ACC112 (cell line): ENCODE measurements at regions not wholly inside any gene's neighbourhood (a gene's known extent, or its start where the extent isn't known, plus 50 kb on each side); places are given as distances from the start of the nearest gene placed in this dataset.
"Not testable (repeated sequence)": the region's sequence is repeated elsewhere in the genome, so short reads cannot be mapped to it uniquely, and the experiment has no call there.

Experiments used
- H2AFZ ChIP-seq: fragments of 200-600 bp; sonication (generic); one replicate; pipeline ENCODE4 v1.6.0; 2017; ENCODE audit warnings: antibody characterized with exemption, low read length; ENCODE audit not compliant: unreplicated experiment
- H3K27ac ChIP-seq: fragments of 200-600 bp; sonication (generic); 2 replicates; pipeline ENCODE4 v1.5.1; 2014; ENCODE audit warnings: low read depth, mild to moderate bottlenecking, antibody characterized with exemption, low read length, moderate library complexity
- H3K27me3 ChIP-seq: fragments of 200-600 bp; sonication (generic); 2 replicates; pipeline ENCODE4 v1.6.1; 2014; ENCODE audit warnings: mild to moderate bottlenecking, antibody characterized with exemption, low read length, moderate library complexity, mixed read lengths; ENCODE audit not compliant: insufficient read depth
- H3K36me3 ChIP-seq: fragments of 200-600 bp; sonication (generic); 2 replicates; pipeline ENCODE4 v1.6.1; 2016; ENCODE audit warnings: mild to moderate bottlenecking, antibody characterized with exemption, low read length, moderate library complexity, mixed read lengths; ENCODE audit not compliant: insufficient read depth
- H3K4me1 ChIP-seq: fragments of 200-600 bp; sonication (generic); one replicate; pipeline ENCODE4 v1.6.1; 2016; ENCODE audit warnings: low read length, mixed read lengths; ENCODE audit not compliant: insufficient read depth, unreplicated experiment, control insufficient read depth
- H3K4me3 ChIP-seq: fragments of 200-600 bp; sonication (generic); 2 replicates; pipeline ENCODE4 v1.5.1; 2014; ENCODE audit warnings: mild to moderate bottlenecking, low read depth, low read length
- H3K79me2 ChIP-seq: fragments of 200-600 bp; sonication (generic); one replicate; pipeline ENCODE4 v1.6.0; 2016; ENCODE audit warnings: low read length; ENCODE audit not compliant: control insufficient read depth, unreplicated experiment, insufficient read depth

- Histone ChIP-seq H2AFZ (no peak overlapping the region), H3K27me3 (no peaks in the 10 kb centered on the region), H3K27ac (no peak overlapping the region), H3K79me2 (no peaks in the 10 kb centered on the region), H3K4me3 (no peak overlapping the region), H3K4me1 (no peaks in the 10 kb centered on the region), H3K36me3 (no peaks in the 10 kb centered on the region)
These were observed 213.4 kb downstream of the IL15 start for GRCh38 chr4:141849778-141850177.

DNA sequence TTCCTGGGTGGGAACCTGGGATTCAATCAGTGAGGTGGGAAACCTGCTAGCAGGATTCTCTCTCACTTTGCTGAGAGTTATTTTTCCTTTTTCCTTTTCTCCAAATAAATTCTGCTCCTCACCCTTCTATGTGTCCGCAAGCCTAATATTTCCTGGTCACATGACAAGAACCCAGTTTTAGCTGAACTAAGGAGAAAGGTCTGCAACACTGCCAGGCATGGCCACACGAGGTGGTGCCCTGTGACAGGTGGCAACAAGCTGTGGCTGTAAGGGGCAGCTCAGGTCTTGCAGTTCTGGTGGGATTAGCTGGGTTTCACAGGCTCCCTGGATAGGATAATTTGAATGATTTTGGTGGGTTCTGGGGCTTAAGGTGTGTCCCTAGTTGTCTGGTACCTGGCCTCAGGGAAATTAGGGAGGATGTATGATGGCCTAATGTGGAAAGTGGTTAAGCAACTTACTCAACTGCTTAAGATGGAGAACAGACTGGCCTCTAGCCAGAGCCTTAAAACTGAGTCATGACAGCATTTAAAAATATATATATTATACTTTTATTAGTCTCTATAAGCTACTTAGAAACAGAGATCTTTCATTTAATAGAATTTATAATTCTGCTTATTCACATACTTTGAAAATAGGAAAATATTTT lies 215.0 kb downstream of the IL15 start:
- H3K4me3 ChIP-seq: no peak overlapping the region
- H2AFZ ChIP-seq: no peak overlapping the region
- no peaks in the 10 kb centered on the region for H3K36me3 ChIP-seq
- H3K4me1 ChIP-seq: no peaks in the 10 kb centered on the region
- no peaks in the 10 kb centered on the region for H3K79me2 ChIP-seq
- no peak overlapping the region for H3K27ac ChIP-seq
- no peaks in the 10 kb centered on the region for H3K27me3 ChIP-seq

- Histone ChIP-seq H3K27ac (no peak overlapping the region), H3K4me3 (no peak overlapping the region), H3K4me1 (no peaks in the 10 kb centered on the region), H2AFZ (no peak overlapping the region), H3K36me3 (no peaks in the 10 kb centered on the region), H3K27me3 (no peaks in the 10 kb centered on the region), H3K79me2 (no peaks in the 10 kb centered on the region)
These were observed 216.8 kb downstream of the IL15 start for GRCh38 chr4:141853091-141853764.

DNA sequence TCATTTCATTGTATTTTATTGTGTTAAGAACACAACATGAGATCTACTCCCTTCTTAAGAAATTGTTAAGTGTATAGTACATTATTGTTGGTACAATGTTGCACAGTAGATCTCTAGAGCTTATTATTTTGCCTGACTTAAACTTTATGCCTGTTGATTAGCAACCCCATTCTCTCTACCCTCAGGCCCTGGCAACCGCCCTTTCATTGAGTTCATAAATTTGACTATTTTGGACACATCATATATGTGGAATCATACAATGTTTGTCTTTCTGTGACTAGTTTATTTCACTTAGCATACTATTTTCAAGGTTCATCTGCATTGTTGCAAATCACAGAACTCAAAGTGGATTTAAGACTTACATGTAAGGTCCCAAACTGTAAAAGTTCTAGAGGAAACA lies 222.1 kb downstream of the IL15 start:
- Histone ChIP-seq H3K4me3 (no peak overlapping the region), H3K79me2 (no peaks in the 10 kb centered on the region), H3K27me3 (no peaks in the 10 kb centered on the region), H2AFZ (no peak overlapping the region), H3K27ac (no peak overlapping the region), H3K36me3 (no peaks in the 10 kb centered on the region), H3K4me1 (no peaks in the 10 kb centered on the region)

GRCh38 chr4:141860974-141861373 lies 224.6 kb downstream of the IL15 start:
- Histone ChIP-seq H3K27ac (no peak overlapping the region), H3K79me2 (no peaks in the 10 kb centered on the region), H3K4me3 (no peak overlapping the region), H2AFZ (no peak overlapping the region), H3K27me3 (no peaks in the 10 kb centered on the region), H3K36me3 (no peaks in the 10 kb centered on the region), H3K4me1 (no peaks in the 10 kb centered on the region)

GRCh38 chr4:141870152-141870551 lies 233.8 kb downstream of the IL15 start:
- H3K36me3 ChIP-seq: no peaks in the 10 kb centered on the region
- no peak overlapping the region for H3K27ac ChIP-seq
- H3K4me1 ChIP-seq: no peaks in the 10 kb centered on the region
- no peak overlapping the region for H2AFZ ChIP-seq
- no peak overlapping the region for H3K4me3 ChIP-seq
- no peaks in the 10 kb centered on the region for H3K79me2 ChIP-seq
- H3K27me3 ChIP-seq: no peaks in the 10 kb centered on the region

GRCh38 chr4:141871086-141871770 lies 234.8 kb downstream of the IL15 start:
- H3K4me1 ChIP-seq: no peaks in the 10 kb centered on the region
- no peaks in the 10 kb centered on the region for H3K27me3 ChIP-seq
- H3K4me3 ChIP-seq: no peak overlapping the region
- no peak overlapping the region for H2AFZ ChIP-seq
- H3K27ac ChIP-seq: no peak overlapping the region
- H3K79me2 ChIP-seq: no peaks in the 10 kb centered on the region
- no peaks in the 10 kb centered on the region for H3K36me3 ChIP-seq

DNA sequence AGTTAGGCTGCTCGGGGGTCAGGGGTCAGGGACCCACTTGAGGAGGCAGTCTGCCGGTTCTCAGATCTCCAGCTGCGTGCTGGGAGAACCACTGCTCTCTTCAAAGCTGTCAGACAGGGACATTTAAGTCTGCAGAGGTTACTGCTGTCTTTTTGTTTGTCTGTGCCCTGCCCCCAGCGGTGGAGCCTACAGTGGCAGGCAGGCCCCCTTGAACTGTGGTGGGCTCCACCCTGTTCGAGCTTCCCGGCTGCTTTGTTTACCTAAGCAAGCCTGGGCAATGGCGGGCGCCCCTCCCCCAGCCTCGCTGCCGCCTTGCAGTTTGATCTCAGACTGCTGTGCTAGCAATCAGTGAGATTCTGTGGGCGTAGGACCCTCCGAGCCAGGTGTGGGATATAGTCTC lies 246.3 kb downstream of the IL15 start:
- not testable (repeated sequence) for H3K36me3 ChIP-seq, H3K4me3 ChIP-seq, H3K27me3 ChIP-seq, H3K27ac ChIP-seq, H3K79me2 ChIP-seq, H2AFZ ChIP-seq, H3K4me1 ChIP-seq

- H3K4me1 ChIP-seq: no peaks in the 10 kb centered on the region
- no peaks in the 10 kb centered on the region for H3K27me3 ChIP-seq
- H3K4me3 ChIP-seq: no peak overlapping the region
- H3K27ac ChIP-seq: no peak overlapping the region
- H3K36me3 ChIP-seq: no peaks in the 10 kb centered on the region
- no peak overlapping the region for H2AFZ ChIP-seq
- H3K79me2 ChIP-seq: no peaks in the 10 kb centered on the region
These were observed 247.7 kb downstream of the IL15 start for GRCh38 chr4:141884070-141884469.

- no peak overlapping the region for H2AFZ ChIP-seq
- no peaks in the 10 kb centered on the region for H3K27me3 ChIP-seq
- no peak overlapping the region for H3K27ac ChIP-seq
- H3K4me1 ChIP-seq: no peaks in the 10 kb centered on the region
- no peak overlapping the region for H3K4me3 ChIP-seq
- H3K36me3 ChIP-seq: no peaks in the 10 kb centered on the region
- no peaks in the 10 kb centered on the region for H3K79me2 ChIP-seq
These were observed 248.7 kb downstream of the IL15 start for GRCh38 chr4:141885112-141885511.

- no peaks in the 10 kb centered on the region for H3K4me1 ChIP-seq
- no peak overlapping the region for H3K4me3 ChIP-seq
These were observed 253.9 kb downstream of the IL15 start for GRCh38 chr4:141890279-141890678.

More at GRCh38 chr4:141890279-141890678, 253.9 kb downstream of the IL15 start:
- Histone ChIP-seq H2AFZ (no peak overlapping the region), H3K27me3 (no peaks in the 10 kb centered on the region), H3K79me2 (no peaks in the 10 kb centered on the region), H3K36me3 (no peaks in the 10 kb centered on the region), H3K27ac (no peak overlapping the region)
